B cell (primary cell): ENCODE measurements at regions not wholly inside any gene's neighbourhood (a gene's known extent, or its start where the extent isn't known, plus 50 kb on each side); places are given as distances from the start of the nearest gene placed in this dataset.

Source experiments
- CTCF ChIP-seq: fragments of 200-600 bp; IDR thresholded peaks from one replicate; pipeline ENCODE4 v1.8.0; 2022; ENCODE audit warnings: antibody characterized with exemption, mild to moderate bottlenecking
- EZH2 ChIP-seq: IDR thresholded peaks from 2 replicates; pipeline ENCODE4 v1.6.1; 2012; ENCODE audit warnings: borderline replicate concordance, low read depth, mild to moderate bottlenecking, moderate library complexity, low read length; ENCODE audit not compliant: insufficient read depth, poor library complexity, severe bottlenecking

GRCh38 chr10:113241599-113242360 is 291.7 kb downstream of the TCF7L2 start:
- no peak for TF ChIP-seq EZH2
- no peak for TF ChIP-seq CTCF
